GM18870 (cell line): ENCODE measurements at regions not wholly inside any gene's neighbourhood (a gene's known extent, or its start where the extent isn't known, plus 50 kb on each side); places are given as distances from the start of the nearest gene placed in this dataset.
"Not testable (repeated sequence)": the region's sequence is repeated elsewhere in the genome, so short reads cannot be mapped to it uniquely, and the experiment has no call there.

Experiments
- ATAC-seq: cut with Tn5 transposase; IDR thresholded peaks from one replicate; pipeline ENCODE4 v1.9.1; 2021; ENCODE audit warnings: moderate library complexity; ENCODE audit not compliant: unreplicated experiment

DNA sequence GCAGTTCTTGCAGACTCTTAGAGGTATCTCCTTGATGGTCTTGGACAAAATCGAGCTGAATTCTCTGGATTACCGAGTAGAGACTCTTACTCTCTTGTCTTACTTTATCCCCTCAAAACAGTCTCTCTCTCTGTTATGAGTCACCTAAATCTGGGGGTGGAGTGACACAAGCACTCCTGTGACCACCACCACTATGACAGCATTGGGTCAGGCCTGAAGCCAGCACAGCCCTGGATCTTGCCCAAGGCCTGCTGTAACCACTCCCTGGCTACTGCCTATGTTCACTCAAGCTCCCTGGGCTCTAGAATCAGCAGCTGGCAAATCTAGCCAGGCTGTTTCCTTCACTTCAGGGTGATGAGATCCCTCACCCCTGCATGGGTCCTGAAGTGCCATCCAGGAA is 662.5 kb downstream of the LUZP2 start:
- ATAC-seq: no peak

DNA sequence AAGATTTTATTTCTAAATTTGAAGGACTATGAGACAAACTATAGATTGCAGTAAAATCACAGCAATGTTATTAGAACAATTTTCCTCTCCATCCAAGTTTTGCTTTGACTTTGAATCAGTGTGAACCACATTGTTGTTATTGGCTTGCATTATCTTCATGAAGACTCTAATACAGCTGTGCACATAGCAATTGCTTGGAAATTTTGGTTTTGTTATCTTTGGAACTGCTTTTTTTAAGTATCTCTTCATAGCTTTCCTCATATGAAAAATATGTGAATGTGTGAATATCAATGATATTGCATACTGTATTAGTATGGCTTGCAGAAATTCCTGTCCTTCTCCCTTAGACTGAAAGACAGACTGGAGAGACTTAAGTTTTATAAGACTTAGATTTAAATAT is 666.6 kb downstream of the LUZP2 start:
- no peak for ATAC-seq

DNA sequence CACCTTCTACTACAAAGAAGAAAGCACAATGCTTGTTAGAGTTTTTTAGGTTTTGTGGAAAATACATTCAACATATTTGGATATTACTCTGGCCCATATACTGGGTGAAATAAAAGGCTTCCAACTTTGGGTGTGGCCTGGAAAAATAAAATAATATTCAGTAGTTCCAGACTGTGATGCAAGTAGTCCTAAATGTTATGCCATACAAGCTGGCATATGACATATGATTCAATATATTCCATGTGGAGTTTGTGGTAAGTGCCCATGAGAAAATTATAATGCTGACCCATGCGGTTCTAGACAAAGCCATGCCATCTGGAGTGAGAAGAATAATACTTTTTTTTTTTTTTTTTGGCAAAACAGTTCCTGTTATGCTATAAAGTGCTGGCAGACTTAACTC is 683.3 kb downstream of the LUZP2 start:
- no peak for ATAC-seq

DNA sequence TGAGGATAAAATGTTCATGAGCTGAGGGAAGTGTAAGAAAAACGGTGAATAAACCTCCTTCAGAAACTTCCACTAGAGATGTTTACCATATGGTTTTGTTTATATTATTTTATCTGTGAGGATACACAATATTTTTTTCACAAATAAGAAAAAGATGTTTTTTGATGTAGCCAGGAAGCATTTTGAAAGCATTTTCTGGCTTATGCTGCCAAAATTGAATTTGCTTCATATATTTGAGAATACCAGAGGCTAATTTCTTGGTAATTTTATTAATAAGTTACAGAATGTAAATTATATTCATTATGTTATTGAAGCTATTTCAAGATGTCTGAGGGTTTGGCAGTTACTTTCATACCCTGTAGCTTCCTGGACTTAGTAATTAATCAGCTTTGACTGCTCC is 686.6 kb downstream of the LUZP2 start:
- ATAC-seq: no peak

DNA sequence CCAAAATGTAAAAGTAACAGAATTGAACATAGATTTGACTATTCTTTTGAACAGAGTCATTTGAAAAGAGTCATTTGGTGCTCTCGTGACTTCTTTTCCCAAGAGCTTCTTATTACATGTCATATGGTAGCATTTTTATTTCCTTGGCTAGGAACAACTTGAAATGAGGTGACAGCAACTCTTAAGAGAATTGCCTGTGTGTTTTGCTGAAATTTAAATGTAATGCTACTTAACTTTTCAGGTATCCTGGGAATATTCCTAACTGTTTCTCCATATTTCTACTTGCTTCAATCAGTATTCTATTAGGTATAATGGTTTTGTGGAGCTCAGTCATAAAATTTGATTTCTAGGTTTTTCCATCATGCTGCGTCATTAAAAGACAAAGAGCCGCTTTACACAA is 700.7 kb downstream of the LUZP2 start:
- no peak for ATAC-seq

DNA sequence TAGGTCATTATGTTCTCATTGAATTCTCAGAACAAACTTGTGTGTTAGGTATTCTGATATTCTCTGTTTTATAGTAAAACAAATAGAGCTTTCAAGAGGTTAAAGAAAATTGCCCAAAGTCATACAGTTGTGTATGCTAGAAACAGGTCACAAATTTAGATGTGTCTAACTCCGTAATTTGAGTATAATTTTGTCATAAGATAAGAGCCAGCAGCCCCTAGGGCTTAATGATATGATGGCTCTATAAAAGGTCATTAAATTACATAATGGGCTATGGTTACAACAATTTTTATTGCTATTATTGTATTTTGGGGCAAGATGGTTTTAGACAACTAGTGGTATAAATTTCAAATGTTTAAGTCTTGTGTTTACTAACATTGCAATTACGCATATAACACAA is 701.9 kb downstream of the LUZP2 start:
- ATAC-seq: no peak

DNA sequence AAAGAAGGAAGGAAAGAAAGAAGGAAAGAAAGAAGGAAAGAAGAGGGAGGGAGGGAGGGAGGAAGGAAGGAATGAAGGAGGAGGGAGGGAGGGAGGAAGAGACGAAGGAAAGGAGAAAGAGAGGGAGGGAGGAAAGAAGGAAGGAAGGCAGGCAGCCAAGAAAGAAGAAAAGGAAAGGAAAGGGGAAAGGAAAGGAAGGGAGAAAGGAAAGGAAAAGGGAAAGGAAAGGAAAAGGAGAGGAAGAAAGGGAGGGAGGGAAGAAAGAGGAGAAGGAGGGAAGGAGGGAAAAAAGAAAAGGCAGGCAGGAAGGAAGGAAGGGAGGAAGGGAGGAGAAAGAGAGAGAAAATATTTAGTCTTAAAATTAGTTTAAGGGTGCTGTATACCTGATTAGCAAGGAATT is 704.1 kb downstream of the LUZP2 start:
- no peak for ATAC-seq

DNA sequence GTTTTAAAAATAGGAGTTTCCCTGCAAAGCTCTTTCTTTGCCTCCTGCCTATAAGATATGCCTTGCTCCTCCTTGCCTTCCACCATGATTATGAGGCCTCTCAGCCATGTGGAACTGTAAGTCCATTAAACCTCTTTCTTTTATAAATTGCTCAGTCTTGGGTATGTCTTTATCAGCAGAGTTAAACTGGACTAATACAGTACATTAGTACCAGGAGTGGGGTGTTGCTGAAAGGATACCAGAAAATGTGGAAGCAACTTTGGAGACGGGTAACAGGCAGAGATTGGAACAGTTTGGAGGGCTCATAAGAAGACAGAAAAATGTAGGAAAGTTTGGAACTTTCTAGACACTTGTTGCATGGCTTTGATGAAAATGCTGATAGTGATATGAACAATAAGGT is 709.9 kb downstream of the LUZP2 start:
- no peak for ATAC-seq

DNA sequence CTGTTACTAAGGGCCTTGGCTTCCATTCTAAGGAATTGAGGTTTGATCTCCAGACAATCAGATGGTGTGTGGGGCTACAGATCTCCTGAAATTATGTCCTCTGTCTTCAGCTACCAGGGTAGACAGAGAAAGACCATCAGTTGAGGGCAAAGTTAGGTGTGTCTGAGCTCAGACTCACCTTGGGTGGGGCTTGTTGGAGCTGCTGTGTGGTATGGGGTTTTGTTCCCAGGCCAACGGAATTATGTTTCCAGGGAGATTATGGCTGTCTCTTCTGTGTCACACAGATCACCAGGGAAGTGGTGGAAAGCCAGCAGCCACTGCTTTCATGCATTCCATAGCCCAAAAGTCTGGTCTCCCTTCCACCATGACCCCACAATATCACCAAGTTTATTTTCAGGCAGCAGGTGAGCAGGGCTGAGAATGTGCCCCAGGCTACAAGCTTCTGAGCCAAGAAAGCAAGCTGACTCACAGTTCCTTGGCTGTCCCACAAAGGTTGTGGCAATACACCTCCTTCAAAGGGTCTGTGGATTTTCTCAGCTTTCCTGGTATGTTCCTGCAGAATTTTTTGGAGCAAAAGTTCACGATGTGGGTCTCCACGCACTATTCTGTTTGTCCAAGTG is 714.9 kb downstream of the LUZP2 start:
- ATAC-seq: no peak

DNA sequence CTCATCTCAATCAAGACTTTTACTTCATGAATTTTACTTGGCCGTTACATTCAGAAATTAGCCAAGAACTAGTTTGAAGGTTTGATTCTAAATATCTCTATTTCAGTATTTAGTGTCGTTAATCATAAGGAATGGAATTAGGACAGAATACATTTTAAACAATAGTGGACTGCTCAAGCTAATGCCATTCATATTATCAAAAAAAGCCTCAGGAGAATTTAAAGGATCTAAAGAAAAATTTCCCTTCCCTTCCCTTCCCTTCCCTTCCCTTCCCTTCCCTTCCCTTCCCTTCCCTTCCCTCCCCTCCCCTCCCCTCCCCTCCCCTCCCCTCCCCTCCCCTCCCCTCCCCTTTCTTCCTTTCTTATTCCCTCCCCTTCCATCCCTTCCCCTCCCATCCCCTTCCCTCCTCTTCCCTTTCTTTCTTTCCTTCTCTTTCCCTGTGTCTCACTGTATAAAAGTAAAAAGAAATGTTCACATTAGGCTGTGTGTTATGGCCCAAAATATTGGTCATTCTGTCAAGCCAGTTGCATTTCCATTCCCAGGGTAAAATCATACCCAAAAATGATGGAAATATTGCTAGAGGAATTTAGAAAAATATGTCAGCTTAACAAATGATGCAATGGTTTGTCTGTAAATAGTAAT is 717.8 kb downstream of the LUZP2 start:
- no peak for ATAC-seq

DNA sequence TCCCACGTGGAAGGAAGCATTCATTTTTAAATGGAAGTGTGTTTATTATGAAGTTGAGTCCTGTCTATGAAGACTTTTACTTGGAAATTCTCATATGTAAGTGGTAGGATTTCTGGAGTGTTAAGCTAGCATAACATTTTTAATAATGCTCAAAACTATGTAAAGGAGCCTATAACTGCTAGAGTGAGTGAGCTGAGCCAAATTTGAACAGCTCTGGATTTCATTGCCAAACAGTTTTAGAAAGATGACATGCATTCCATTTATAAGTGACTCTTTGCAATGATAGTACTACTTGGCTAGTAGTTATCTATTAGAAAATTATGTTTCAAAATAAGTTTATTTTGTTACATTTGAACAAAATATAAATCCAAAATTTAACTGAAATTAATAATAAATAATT is 721.2 kb downstream of the LUZP2 start:
- no peak for ATAC-seq

DNA sequence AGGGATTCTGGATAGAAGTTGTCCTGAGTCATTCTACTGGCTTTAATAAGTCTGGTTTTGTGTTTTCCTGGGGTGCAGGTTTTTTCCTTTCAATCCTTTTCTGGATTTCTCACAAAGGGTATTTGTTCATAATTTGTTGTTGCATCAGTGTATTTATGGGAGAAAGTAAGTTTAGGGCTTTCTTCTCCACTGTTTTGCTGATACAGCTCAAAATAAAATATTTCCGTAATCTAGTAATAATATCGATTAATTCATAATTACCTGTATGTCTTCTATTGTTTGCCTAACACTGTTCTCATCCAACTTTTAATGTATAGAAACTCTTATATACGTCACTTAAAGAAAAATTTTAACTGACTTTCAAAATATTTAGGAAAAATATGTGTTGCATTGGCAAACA is 728.2 kb downstream of the LUZP2 start:
- no peak for ATAC-seq

DNA sequence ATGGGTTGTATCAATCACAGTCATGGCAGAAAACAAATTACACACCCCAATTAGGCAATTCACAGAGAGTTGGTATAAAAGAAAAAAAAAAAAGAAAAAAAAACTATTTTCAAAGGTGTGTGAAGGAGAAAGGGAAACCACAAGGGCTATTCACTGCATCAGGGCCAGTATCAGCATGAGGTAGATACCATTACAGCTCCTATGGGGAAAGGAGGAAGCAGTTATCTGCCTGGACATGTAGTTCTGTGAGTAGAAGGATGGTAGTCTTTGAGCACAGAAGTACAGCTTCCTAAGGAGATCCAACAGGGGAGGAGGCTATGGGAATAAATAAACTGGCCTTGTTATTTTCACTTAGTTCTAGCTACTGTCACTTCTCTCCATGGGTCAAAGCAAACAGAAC is 746.1 kb downstream of the LUZP2 start:
- no peak for ATAC-seq

DNA sequence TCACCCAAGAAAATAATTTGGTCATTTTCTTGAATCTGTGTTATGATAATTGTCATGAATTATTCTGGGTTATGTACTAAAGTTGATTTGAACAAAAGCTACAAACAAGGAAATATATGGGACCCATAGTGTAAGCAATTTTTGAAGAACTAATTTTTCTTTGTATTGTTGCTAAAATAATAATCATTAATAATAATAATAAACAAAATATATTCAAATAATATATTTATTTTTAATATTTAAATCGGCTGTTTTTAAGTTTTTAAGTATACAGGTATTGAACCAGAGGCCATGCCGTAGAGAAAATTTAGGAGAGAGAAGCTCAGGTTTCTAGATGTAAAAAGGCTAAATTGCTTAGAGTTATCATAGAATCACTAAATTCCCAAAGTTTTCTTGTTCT is 747.3 kb downstream of the LUZP2 start:
- no peak for ATAC-seq

DNA sequence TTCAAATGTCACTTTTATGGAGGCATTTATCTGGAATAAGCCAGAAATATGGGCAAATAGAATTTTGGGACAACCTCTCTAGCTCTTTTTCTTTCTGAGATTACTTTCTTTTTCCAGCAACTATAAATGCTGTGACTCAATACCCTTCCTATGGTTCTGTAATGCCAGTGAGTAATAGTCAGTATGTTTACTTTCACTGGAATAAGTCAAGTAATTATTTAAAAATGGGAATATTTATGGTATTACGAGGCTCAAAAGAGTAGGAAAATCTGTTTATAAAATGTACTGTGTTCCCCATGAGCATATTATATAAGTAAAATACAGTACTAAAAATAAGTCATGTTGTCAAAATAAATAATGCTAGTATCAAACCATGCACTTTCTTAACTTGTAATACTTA is 750.5 kb downstream of the LUZP2 start:
- no peak for ATAC-seq

DNA sequence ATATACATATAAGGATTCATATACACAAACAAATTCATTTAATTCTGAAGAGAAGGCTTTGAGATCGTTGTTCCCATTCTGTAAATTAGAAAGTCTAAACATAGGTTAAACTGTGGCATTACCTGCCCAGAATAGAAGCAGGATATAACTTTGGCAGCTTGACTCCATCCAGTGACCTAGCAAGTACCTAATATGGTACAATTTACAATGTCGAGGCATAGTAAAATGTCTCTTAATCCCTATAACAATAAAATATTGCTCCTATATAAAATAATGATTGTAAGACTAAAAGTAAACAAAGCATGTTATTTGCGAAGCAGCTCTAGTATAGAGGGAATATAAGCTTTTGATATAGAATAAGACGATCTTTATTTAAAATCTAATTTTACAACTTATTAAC is 756.0 kb downstream of the LUZP2 start:
- ATAC-seq: no peak

DNA sequence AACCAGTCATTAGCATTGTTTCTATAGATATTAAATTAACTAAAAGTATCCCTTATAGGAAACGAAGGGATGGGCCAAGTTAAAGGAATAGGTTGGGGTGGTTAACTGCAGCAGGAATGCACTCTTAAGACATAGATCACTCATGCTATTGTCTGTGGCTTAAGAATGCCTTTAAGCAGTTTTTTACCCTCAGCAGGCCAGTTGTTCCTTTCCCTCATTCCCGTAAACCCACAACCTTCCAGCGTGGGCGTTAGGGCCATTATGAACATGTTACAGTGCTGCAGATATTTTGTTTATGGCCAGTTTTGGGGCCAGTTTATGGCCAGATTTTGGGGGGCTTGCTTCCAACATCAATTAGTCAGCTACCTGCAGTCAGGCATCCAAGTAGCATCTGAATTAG is 767.0 kb downstream of the LUZP2 start:
- ATAC-seq: not testable (repeated sequence)

DNA sequence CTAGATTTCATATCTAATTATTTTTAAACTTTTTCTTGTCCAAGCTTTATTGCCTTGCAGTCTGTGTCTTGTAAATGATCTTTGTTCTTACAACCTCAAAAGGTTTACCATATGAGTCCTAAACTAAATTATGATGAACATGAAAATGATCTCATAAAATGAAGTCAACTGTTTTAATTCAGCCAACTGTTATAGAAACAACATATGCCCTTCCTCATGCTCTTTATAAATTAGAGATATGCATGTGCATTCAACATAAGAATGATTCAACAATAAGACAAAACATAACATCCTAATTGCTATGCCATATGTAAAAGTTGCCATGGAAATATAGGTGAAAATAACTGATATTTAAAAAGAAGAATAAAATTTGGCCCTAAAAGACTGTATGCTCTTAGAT is 774.4 kb downstream of the LUZP2 start:
- no peak for ATAC-seq

DNA sequence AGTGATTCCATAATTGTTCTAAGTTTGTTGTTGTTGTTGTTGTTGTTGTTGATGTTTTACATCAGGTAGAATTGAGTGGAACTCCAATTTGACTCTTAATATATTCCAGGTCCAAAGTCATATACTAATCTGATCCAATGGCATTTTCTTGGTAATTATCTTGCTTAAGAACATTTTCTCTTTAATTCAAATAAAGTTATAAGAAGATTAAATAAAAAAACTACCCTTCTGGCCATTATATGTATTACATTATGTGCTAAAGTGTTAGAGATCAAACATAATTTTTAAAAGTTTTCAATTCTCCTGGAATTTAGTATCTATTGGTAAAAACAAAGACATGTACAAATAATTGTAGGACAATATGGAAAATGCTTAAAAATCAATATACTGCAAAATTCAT is 775.4 kb downstream of the LUZP2 start:
- no peak for ATAC-seq

DNA sequence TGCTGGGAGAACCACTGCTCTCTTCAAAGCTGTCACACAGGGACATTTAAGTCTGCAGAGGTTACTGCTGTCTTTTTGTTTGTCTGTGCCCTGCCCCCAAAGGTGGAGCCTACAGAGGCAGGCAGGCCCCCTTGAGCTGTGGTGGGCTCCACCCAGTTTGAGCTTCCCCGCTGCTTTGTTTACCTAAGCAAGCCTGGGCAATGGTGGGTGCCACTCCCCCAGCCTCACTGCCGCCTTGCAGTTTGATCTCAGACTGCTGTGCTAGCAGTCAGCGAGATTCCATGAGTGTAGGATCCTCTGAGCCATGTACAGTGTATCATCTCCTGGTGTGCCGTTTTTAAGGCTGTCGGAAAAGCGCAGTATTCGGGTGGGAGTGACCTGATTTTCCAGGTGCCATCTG is 784.0 kb downstream of the LUZP2 start:
- ATAC-seq: not testable (repeated sequence)

DNA sequence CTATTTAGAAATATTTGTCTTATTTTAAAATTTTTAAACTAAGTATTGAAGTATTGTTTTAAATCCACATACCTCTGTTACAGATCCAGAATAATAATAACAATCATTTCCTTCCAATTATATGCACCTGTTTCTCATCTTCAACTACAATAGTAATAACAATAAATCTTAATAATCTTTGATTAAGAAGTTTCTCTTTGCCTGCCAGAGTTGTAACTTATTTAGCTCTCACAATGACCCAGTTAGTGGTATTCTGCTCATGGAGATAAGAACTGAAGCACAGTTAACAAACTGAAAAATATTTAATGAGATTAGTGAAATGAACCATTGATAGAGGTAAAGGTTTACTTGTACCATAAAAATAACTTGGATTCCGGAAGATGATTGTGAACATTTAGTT is 796.3 kb downstream of the LUZP2 start:
- ATAC-seq: no peak

DNA sequence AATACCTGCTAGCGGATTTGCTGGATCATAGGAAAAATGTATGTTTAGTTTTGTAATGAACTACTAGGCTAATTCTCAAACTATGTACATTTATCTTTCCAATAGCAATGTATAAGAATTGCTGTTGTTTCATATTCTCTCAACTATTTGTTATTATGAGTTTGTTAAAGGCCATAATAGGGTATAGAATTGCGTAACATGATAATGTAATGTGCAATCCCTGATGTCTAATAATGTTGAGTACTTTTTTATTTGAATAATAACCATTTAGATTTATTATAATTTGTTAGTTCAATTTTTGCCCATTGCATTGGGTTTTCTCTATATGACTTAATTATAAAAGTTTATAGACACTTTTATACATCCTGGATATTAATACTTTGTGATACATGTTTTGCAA is 801.6 kb downstream of the LUZP2 start:
- no peak for ATAC-seq

DNA sequence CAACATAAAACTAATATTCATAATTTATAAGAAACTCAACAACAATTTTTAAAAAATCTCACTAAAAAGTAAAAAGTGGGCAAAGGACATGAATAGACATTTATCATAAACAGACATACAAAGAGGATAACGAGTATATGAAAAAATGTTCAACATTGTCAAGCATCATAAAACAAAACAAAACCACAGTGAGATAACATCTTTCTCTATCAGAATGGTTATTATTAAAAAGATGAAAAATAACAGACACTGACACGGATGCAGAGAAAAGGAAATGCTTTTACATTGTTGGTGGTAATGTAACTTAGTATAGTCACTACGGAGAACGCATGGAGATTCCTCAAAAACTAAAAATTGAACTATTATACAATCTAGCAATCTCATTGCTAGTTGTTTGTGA is 813.0 kb downstream of the LUZP2 start:
- no peak for ATAC-seq
